ENCODE measurements at regions not wholly inside any gene's neighbourhood (a gene's known extent, or its start where the extent isn't known, plus 50 kb on each side); places are given as distances from the start of the nearest gene placed in this dataset.

- no peaks in the 10 kb centered on the region for H3K4me1 Mint-ChIP-seq
- intact Hi-C loops (cut with DNase I, micrococcal nuclease): no loop called here
- H3K9me3 Mint-ChIP-seq (ENCODE audit: low read depth): peaks cover 1% of the 10 kb centered on the region
- ATAC-seq: no peak
- H3K4me3 Mint-ChIP-seq: no peak overlapping the region
- DNase-seq: no peak
- no peaks in the 10 kb centered on the region for H3K36me3 Mint-ChIP-seq (ENCODE audit: low read depth)
- CTCF ChIA-PET: no interaction called here
- H3K27me3 Mint-ChIP-seq: peaks cover 3% of the 10 kb centered on the region
- POLR2A ChIA-PET: no interaction called here
- H3K27ac Mint-ChIP-seq: no peak overlapping the region
Measured at GRCh38 chr5:6176102-6176693, 202.1 kb downstream of the MED10 start.

DNA sequence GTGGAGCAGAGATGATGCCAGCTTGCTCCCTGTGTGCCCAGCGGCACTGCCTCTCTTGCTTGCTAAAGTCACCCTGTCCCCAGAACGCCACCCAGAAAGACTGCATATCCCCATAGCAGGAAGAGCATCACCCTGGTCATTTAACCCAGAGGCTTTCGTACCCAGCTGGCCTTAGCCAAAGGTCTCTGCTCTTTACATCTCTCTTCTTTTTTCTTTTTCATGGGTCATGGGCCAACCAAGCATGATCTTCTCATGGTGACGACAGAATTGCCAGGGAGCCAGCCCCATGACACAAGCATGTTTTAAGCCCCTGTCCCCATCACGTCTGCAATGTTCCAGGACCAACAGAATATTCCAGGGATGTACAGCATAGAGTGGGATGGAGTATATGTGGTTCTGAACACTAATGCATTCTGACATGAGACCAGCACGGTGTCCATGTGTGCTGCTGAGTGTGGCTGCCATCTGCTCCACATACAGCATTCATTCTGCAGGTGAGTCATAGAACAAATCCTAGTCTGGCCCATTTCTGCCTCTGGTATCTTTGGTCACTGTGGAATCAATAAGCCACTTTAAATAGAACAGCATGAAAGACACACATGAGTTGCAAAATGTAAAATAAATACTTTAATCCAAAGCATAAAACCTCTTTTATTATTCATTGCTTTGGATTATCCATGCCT lies 203.0 kb downstream of the MED10 start:
- Mint-ChIP-seq H3K9me3 (ENCODE audit: low read depth) (peaks cover 1% of the 10 kb centered on the region), H3K4me3 (no peak overlapping the region), H3K4me1 (no peaks in the 10 kb centered on the region), H3K27ac (no peak overlapping the region), H3K36me3 (ENCODE audit: low read depth) (no peaks in the 10 kb centered on the region), H3K27me3 (peaks cover 3% of the 10 kb centered on the region)
- intact Hi-C loops (cut with DNase I, micrococcal nuclease): no loop called here
- CTCF ChIA-PET: no interaction called here
- ATAC-seq (no peak), DNase-seq (no peak)
- POLR2A ChIA-PET: no interaction called here

GRCh38 chr5:6169660-6170059 lies 208.7 kb downstream of the MED10 start:
- H3K27me3 Mint-ChIP-seq: peaks cover 16% of the 10 kb centered on the region
- CTCF ChIA-PET: no interaction called here
- intact Hi-C loops (cut with DNase I, micrococcal nuclease): no loop called here
- no peak overlapping the region for H3K27ac Mint-ChIP-seq
- no peaks in the 10 kb centered on the region for H3K4me1 Mint-ChIP-seq
- H3K9me3 Mint-ChIP-seq (ENCODE audit: low read depth): peaks cover 1% of the 10 kb centered on the region
- H3K4me3 Mint-ChIP-seq: no peak overlapping the region
- H3K36me3 Mint-ChIP-seq (ENCODE audit: low read depth): no peaks in the 10 kb centered on the region
- DNase-seq (no peak), ATAC-seq (no peak)
- POLR2A ChIA-PET: no interaction called here

DNA sequence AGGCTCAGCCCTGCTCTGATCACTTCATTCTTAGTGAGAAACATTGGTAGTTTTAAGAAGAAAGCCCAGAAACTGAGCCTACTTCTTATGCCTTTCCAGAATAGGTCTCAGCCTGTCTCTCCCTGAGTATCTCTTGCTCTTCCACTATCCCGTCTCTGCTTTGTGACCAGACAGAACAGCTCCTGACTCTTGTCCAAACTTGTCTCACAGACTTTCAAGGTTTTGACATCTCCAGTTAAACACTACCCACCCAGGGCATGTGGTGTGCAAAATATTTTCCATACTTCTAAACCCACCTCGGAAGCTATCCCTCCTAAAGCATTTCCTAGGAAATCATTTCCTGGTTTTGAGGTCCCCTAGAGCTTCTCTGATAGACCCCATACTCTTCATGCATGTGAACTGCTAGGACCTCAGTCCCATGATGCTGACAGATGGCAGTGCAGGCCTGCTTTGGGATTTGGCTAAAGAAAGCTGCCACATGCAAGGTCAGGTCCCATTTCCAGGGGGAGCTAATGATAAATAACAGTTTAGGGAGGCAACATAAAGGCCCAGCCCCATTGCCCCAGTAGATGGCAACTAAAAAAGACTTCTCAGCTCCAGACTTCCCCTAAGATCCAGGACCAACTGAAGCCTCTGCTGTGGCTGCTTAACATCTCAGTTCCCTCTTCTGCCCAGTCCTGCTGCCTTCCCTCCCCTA lies 211.5 kb downstream of the MED10 start:
- CTCF ChIA-PET: no interaction called here
- ATAC-seq (no peak), DNase-seq (no peak)
- Mint-ChIP-seq H3K4me1 (no peaks in the 10 kb centered on the region), H3K4me3 (no peak overlapping the region), H3K9me3 (ENCODE audit: low read depth) (no peaks in the 10 kb centered on the region), H3K27ac (no peak overlapping the region), H3K27me3 (peaks cover 23% of the 10 kb centered on the region), H3K36me3 (ENCODE audit: low read depth) (no peaks in the 10 kb centered on the region)
- intact Hi-C loops (cut with DNase I, micrococcal nuclease): no loop called here
- POLR2A ChIA-PET: no interaction called here

- ATAC-seq (no peak), DNase-seq (no peak)
- Mint-ChIP-seq H3K4me1 (no peaks in the 10 kb centered on the region), H3K9me3 (ENCODE audit: low read depth) (no peaks in the 10 kb centered on the region), H3K27ac (no peak overlapping the region), H3K27me3 (peaks cover 21% of the 10 kb centered on the region), H3K4me3 (no peak overlapping the region), H3K36me3 (ENCODE audit: low read depth) (no peaks in the 10 kb centered on the region)
- ChIA-PET POLR2A (no interaction called here), CTCF (no interaction called here)
- intact Hi-C loops (cut with DNase I, micrococcal nuclease): no loop called here
Measured at GRCh38 chr5:6163913-6164312, 214.4 kb downstream of the MED10 start.

- ChIA-PET CTCF (interaction anchor here (0.5 to 1.3 kb wide), 2 partner anchors 10 to 16 kb away, joined by 3 read pairs; no protein-coding TSS in a partner anchor), POLR2A (no interaction called here)
- Mint-ChIP-seq H3K4me3 (no peak overlapping the region), H3K9me3 (ENCODE audit: low read depth) (no peaks in the 10 kb centered on the region), H3K36me3 (ENCODE audit: low read depth) (no peaks in the 10 kb centered on the region), H3K4me1 (no peaks in the 10 kb centered on the region), H3K27me3 (peaks cover 16% of the 10 kb centered on the region), H3K27ac (no peak overlapping the region)
- intact Hi-C loops (cut with DNase I, micrococcal nuclease): no loop called here
- DNase-seq (no peak), ATAC-seq (no peak)
Measured at GRCh38 chr5:6162175-6162574, 216.2 kb downstream of the MED10 start.

- DNase-seq (no peak), ATAC-seq (no peak)
- H3K4me1 Mint-ChIP-seq: no peaks in the 10 kb centered on the region
- H3K9me3 Mint-ChIP-seq (ENCODE audit: low read depth): no peaks in the 10 kb centered on the region
- intact Hi-C loops (cut with DNase I, micrococcal nuclease): no loop called here
- no peak overlapping the region for H3K4me3 Mint-ChIP-seq
- no peak overlapping the region for H3K27ac Mint-ChIP-seq
- POLR2A ChIA-PET: no interaction called here
- CTCF ChIA-PET: interaction anchor here (0.6 kb wide), 1 partner anchor 539 kb away, joined by 3 read pairs; no protein-coding TSS in a partner anchor
- peaks cover 13% of the 10 kb centered on the region for H3K27me3 Mint-ChIP-seq
- H3K36me3 Mint-ChIP-seq (ENCODE audit: low read depth): no peaks in the 10 kb centered on the region
Measured at GRCh38 chr5:6161257-6161656, 217.1 kb downstream of the MED10 start.

GRCh38 chr5:6159832-6160430 lies 218.4 kb downstream of the MED10 start:
- no peaks in the 10 kb centered on the region for H3K36me3 Mint-ChIP-seq (ENCODE audit: low read depth)
- ChIA-PET CTCF (interaction anchor here (1.0 kb wide), 1 partner anchor 11 kb away, joined by 3 read pairs; no protein-coding TSS in a partner anchor), POLR2A (no interaction called here)
- intact Hi-C loops (cut with DNase I, micrococcal nuclease): no loop called here
- no peak overlapping the region for H3K27ac Mint-ChIP-seq
- no peaks in the 10 kb centered on the region for H3K9me3 Mint-ChIP-seq (ENCODE audit: low read depth)
- ATAC-seq (no peak), DNase-seq (no peak)
- no peak overlapping the region for H3K4me3 Mint-ChIP-seq
- H3K27me3 Mint-ChIP-seq: peaks cover 8% of the 10 kb centered on the region
- H3K4me1 Mint-ChIP-seq: no peaks in the 10 kb centered on the region

- Mint-ChIP-seq H3K9me3 (ENCODE audit: low read depth) (no peaks in the 10 kb centered on the region), H3K36me3 (ENCODE audit: low read depth) (no peaks in the 10 kb centered on the region), H3K27me3 (peaks cover 8% of the 10 kb centered on the region), H3K4me1 (no peaks in the 10 kb centered on the region), H3K4me3 (no peak overlapping the region), H3K27ac (no peak overlapping the region)
- ATAC-seq: no peak
- ChIA-PET POLR2A (no interaction called here), CTCF (no interaction called here)
- no peak for DNase-seq
- intact Hi-C loops (cut with DNase I, micrococcal nuclease): no loop called here
Measured at GRCh38 chr5:6158974-6159831, 219.1 kb downstream of the MED10 start.

- intact Hi-C loops (cut with DNase I, micrococcal nuclease): no loop called here
- Mint-ChIP-seq H3K27ac (no peak overlapping the region), H3K4me1 (no peaks in the 10 kb centered on the region), H3K9me3 (ENCODE audit: low read depth) (no peaks in the 10 kb centered on the region), H3K4me3 (no peak overlapping the region), H3K27me3 (no peaks in the 10 kb centered on the region), H3K36me3 (ENCODE audit: low read depth) (no peaks in the 10 kb centered on the region)
- POLR2A ChIA-PET: no interaction called here
- DNase-seq: no peak
- ATAC-seq: no peak
- CTCF ChIA-PET: no interaction called here
Measured at GRCh38 chr5:6154216-6154615, 224.1 kb downstream of the MED10 start.

GRCh38 chr5:6146271-6146670 lies 232.1 kb downstream of the MED10 start:
- Mint-ChIP-seq H3K4me3 (no peak overlapping the region), H3K27me3 (peaks cover 5% of the 10 kb centered on the region), H3K27ac (no peak overlapping the region), H3K36me3 (ENCODE audit: low read depth) (no peaks in the 10 kb centered on the region), H3K9me3 (ENCODE audit: low read depth) (no peaks in the 10 kb centered on the region), H3K4me1 (no peaks in the 10 kb centered on the region)
- ATAC-seq (no peak), DNase-seq (no peak)
- ChIA-PET POLR2A (no interaction called here), CTCF (no interaction called here)
- intact Hi-C loops (cut with DNase I, micrococcal nuclease): no loop called here

Measured in activated CD4-positive, alpha-beta T cell treated with anti-CD3 and anti-CD28 coated beads for 36 hours (primary cell).